Mammary epithelial cell (primary cell): ENCODE measurements at regions not wholly inside any gene's neighbourhood (a gene's known extent, or its start where the extent isn't known, plus 50 kb on each side); places are given as distances from the start of the nearest gene placed in this dataset.

Source experiments
- EZH2 ChIP-seq: IDR thresholded peaks from 2 replicates; pipeline ENCODE4 v1.6.1; 2012; ENCODE audit warnings: low read length, inconsistent platforms, borderline replicate concordance
- TF ChIP-seq, protein P1 (sequence below), 2 donors: IDR thresholded peaks in 1 of 2; conservative IDR thresholded peaks in 1 of 2; 2 replicates each; pipeline ENCODE4 v1.5.1; 2011 to 2012; ENCODE audit warnings: inconsistent platforms in 2 of 2, low read length in 2 of 2, mild to moderate bottlenecking in 2 of 2, control low read depth in 1 of 2, low read depth in 1 of 2; ENCODE audit not compliant: insufficient read depth in 1 of 2; ENCODE audit errors: extremely low read depth in 1 of 2

DNA sequence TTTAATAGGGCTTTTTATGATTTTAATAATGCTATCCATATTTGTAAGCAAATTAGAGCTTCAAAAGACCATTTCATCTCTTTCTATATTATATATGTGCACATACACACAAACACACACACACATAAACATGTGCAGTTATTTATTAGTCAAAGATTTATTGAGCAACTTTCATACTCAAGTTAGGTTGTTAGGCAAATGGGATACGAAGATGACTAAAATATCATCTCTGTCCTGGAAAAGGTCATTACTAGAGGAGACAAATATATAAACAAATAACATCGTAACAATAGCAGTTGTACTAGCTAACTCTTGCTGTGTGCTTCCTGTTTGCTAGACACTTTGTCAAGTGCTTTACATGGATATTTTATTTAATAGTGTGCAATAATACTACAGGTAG is 307.9 kb downstream of the SNX13 start:
- TF ChIP-seq, protein P1, sequence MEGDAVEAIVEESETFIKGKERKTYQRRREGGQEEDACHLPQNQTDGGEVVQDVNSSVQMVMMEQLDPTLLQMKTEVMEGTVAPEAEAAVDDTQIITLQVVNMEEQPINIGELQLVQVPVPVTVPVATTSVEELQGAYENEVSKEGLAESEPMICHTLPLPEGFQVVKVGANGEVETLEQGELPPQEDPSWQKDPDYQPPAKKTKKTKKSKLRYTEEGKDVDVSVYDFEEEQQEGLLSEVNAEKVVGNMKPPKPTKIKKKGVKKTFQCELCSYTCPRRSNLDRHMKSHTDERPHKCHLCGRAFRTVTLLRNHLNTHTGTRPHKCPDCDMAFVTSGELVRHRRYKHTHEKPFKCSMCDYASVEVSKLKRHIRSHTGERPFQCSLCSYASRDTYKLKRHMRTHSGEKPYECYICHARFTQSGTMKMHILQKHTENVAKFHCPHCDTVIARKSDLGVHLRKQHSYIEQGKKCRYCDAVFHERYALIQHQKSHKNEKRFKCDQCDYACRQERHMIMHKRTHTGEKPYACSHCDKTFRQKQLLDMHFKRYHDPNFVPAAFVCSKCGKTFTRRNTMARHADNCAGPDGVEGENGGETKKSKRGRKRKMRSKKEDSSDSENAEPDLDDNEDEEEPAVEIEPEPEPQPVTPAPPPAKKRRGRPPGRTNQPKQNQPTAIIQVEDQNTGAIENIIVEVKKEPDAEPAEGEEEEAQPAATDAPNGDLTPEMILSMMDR (conservative IDR thresholded peaks at IDR 0.05 in 1 of 2, IDR thresholded peaks at IDR 0.05 in 1 of 2; ENCODE audit: extremely low read depth in 1 of 2, insufficient read depth in 1 of 2, low read depth in 1 of 2, low read length in 2 of 2): no peak
- no peak for TF ChIP-seq EZH2
